ENCODE measurements at regions not wholly inside any gene's neighbourhood (a gene's known extent, or its start where the extent isn't known, plus 50 kb on each side); places are given as distances from the start of the nearest gene placed in this dataset.

GRCh38 chr3:153284282-153284938 lies 122.4 kb downstream of the RAP2B start:
- Histone ChIP-seq H3K4me3 (no peak overlapping the region), H3K9me3 (no peaks in the 10 kb centered on the region), H3K27me3 (no peaks in the 10 kb centered on the region), H3K4me1 (peaks cover 0 to 36% (median 23%) of the 10 kb centered on the region in 9 donors), H3K27ac (peak overlapping the region in 7 of 10 donors; percentile 6 to 83 (median 36)), H3K36me3 (no peaks in the 10 kb centered on the region)
- no peak for TF ChIP-seq CTCF (IDR thresholded peaks at IDR 0.05)
- intact Hi-C loops (cut with DNase I): loop anchor here in 5 of 10 donors (10.0 kb wide), 4 partner anchors 60 to 240 kb away; partner anchors contain the start of gene RAP2B (in 3 of the 5)
- 27 to 41% methylated on average over 4 of the region's 4 CpGs for WGBS, 2 donors
- DNase-seq: peak in 1 of 2 donors; percentile 56
- ATAC-seq: peak in 7 of 8 donors; percentile 80 to 92 (median 87)

- Histone ChIP-seq H3K27ac (peak overlapping the region in 8 of 10 donors; percentile 7 to 83 (median 50)), H3K36me3 (no peaks in the 10 kb centered on the region), H3K9me3 (no peaks in the 10 kb centered on the region), H3K27me3 (no peaks in the 10 kb centered on the region), H3K4me3 (no peak overlapping the region), H3K4me1 (peaks cover 0 to 44% (median 23%) of the 10 kb centered on the region in 9 donors)
- ATAC-seq (peak in 5 of 8 donors; percentile 57 to 73 (median 70)), DNase-seq (no peak)
- peak in 2 of 9 donors; percentile 14 to 16 for TF ChIP-seq CTCF (IDR thresholded peaks at IDR 0.05)
- intact Hi-C loops (cut with DNase I): loop anchor here in 7 of 10 donors (5.0 to 10.0 kb wide), 7 partner anchors 60 to 312 kb away; partner anchors contain the start of gene RAP2B (in 7 of the 7)
- 36 to 60% methylated on average over 1 of the region's 1 CpG for WGBS, 2 donors
Measured at GRCh38 chr3:153285194-153285641, 123.2 kb downstream of the RAP2B start.

GRCh38 chr3:153285982-153286381 lies 124.0 kb downstream of the RAP2B start:
- Histone ChIP-seq H3K9me3 (no peaks in the 10 kb centered on the region), H3K4me1 (peaks cover 0 to 52% (median 26%) of the 10 kb centered on the region in 9 donors), H3K27ac (peak overlapping the region in 7 of 10 donors; percentile 7 to 83 (median 51)), H3K36me3 (no peaks in the 10 kb centered on the region), H3K27me3 (no peaks in the 10 kb centered on the region), H3K4me3 (no peak overlapping the region)
- TF ChIP-seq CTCF (IDR thresholded peaks at IDR 0.05): no peak
- WGBS, 2 donors: 76 to 81% methylated on average over 2 of the region's 2 CpGs
- ATAC-seq (peak in 2 of 8 donors; percentile 24 to 32), DNase-seq (no peak)
- intact Hi-C loops (cut with DNase I): loop anchor here in 7 of 10 donors (5.0 to 10.0 kb wide), 7 partner anchors 61 to 311 kb away; partner anchors contain the start of gene RAP2B (in 7 of the 7)

- no peaks in the 10 kb centered on the region for H3K27me3 ChIP-seq
- intact Hi-C loops (cut with DNase I): loop anchor here in 7 of 10 donors (5.0 to 10.0 kb wide), 7 partner anchors 62 to 310 kb away; partner anchors contain the start of gene RAP2B (in 7 of the 7)
- no peaks in the 10 kb centered on the region for H3K9me3 ChIP-seq
- DNase-seq: no peak
- no peak overlapping the region for H3K4me3 ChIP-seq
- H3K36me3 ChIP-seq: no peaks in the 10 kb centered on the region
- H3K4me1 ChIP-seq: peaks cover 0 to 57% (median 26%) of the 10 kb centered on the region in 9 donors
- no peak for TF ChIP-seq CTCF (IDR thresholded peaks at IDR 0.05)
- no peak for ATAC-seq
- H3K27ac ChIP-seq: no peak overlapping the region
- 95 to 100% methylated on average over 3 of the region's 3 CpGs for WGBS, 2 donors
Measured at GRCh38 chr3:153287017-153287416, 125.0 kb downstream of the RAP2B start.
